M059J (cell line): ENCODE measurements at regions not wholly inside any gene's neighbourhood (a gene's known extent, or its start where the extent isn't known, plus 50 kb on each side); places are given as distances from the start of the nearest gene placed in this dataset.
A peak's percentile ranks its signal among the peaks of the same experiment; 100 is the strongest.

Experiments
- DNase-seq: peaks from one replicate; pipeline ENCODE4 v3.0.0-alpha.2; 2012; ENCODE audit warnings: low read depth

DNA sequence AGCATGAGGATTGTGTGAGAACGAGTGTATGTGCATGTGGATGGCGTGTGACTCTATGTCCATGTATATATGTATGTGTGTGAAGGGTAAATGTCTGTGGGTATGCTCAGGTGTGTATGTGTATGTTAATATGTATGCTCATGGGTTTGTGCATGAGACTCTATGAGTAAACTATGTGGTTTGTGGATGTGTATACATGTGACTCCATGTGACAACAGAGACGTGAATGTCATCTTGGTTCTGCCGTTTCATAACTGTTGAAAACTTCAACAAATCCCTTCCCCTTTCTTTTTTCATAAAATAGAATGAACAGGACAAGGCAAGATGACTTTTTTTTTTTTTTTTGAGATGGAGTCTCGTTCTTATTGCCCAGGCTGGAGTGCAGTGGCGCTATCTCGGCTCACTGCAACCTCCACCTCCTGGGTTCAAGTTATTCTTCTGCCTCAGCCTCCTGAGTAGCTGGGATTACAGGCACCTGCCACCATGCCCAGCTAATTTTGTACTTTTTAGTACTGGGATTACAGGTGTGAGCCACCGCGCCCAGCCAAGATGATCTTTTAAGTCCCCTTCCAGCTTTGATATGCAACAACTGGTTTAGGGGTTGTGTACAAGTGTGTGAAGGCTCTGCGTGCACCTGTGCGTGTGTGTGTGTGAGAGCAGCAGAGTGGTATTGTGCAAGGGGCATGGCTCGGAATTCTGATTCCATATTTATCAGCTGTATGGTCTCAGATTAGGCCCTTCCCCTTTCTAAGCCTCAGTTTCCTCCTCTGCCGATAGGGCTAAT, 106.3 kb downstream of the EBNA1BP2 start:
- DNase-seq: no peak

GRCh38 chr1:43065191-43065590, 106.5 kb upstream of the SLC2A1 start:
- DNase-seq: no peak

DNA sequence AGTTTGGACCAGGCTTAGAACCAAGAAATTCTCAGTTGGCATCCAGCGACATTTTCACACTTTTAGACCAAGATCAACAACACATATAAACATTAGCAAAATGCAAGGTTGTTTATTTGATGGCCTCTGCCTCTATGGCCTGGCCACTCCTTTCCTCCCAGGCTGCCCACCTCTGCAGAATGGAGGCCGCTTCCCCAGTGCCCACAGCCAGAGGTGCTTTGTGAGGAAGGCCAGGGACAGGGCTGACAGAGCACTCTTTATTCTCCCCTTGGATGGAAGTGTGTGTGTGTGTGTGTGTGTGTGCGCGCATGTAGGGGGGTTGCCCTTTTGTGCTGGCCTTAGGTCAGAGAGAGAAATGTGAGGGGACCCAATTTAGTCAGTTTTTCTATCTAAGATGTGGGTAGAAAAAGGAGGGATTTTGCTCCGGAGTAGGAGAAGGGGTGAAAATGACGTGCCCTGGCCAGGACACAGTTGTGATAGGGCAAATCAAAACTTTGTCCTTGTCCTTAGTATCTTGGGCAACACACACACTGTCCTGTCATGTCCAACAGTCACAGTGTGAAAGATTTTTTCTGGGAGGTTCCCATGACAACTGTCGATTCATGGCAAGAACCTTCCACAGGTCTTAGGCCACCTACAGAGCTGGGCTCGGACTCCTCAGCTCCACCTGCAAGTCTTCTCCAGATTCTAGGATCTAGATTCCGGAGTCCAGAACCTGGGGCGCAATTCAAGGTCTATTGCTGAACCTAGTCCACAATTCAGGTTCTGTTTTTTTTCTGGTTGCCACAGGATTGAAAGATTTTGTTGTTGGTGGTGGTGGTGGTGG, 104.9 kb upstream of the SLC2A1 start:
- no peak for DNase-seq

DNA sequence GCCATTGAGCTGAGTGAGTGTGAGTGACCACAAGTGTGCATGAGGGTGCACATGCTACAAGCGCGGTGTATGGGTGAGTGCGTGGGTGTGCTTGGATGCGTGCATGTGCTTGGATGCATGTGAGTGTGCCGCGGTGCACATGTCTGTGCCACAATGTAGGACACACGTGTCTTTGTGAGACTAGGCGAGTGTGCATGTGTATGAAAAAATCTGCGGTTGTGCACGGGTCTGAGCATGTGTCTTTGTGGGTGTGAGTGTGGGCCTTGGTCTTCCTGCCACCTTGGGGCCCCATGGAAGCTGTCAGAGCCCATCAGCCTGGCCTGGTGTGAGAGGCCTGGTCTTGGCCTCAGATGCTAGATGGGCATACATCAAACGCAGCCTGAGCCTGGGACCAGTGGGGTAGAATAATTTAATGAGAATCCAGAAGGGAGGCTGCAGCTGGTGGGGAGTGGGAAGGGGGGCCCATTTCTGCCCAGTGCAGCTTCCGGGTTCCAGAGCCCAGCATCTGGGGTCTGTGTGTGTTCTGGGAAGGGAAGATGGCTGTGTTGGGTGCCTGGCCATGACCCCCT, 103.9 kb upstream of the SLC2A1 start:
- DNase-seq: no peak

- no peak for DNase-seq
Measured at GRCh38 chr1:43061757-43062156, 103.1 kb upstream of the SLC2A1 start.

DNA sequence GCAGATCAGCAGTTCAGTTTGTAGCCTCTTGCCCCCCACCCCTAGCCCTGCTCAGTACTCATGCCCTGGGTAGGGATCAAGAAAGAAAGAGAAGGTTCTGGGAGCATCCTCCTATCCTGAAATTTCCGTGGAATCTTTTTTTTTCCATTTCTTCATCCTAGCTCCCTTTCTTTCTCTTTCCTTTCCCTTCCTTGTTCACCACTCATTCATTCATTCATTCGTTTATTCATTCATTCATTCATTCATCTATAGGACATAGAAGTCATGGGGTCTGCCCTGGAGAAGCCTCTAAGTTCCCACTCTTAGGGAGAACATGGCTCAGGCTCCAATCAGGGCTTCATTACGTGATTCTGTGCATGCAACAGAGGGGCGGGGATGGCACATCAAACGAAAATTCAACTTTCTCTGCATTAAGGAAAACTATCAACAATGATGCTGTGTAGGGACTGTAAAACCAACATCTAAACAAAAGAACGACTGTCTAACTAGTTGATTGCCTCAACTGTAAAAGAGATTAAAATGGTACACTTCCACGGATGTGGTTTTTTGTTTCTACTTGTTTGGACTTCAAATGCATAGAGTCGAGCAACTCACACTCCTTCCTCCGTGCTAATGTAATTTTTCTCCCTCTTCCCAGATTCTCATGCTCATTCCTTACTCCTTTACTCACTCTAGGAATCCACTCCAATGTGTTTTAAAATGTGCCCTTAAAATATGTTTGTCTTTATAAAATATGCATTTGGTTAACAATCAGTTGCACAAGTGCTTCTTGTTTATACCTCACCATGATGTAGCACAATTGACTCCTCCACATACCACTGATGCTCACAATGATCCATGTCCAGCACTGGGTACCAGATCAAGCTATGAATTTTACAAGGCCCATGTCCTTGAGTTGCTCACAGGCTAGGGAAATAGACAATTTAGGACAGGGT, 101.2 kb upstream of the SLC2A1 start:
- DNase-seq: no peak

- peak; percentile 39 for DNase-seq
Measured at GRCh38 chr1:43058545-43059360, 100.1 kb upstream of the SLC2A1 start.

DNA sequence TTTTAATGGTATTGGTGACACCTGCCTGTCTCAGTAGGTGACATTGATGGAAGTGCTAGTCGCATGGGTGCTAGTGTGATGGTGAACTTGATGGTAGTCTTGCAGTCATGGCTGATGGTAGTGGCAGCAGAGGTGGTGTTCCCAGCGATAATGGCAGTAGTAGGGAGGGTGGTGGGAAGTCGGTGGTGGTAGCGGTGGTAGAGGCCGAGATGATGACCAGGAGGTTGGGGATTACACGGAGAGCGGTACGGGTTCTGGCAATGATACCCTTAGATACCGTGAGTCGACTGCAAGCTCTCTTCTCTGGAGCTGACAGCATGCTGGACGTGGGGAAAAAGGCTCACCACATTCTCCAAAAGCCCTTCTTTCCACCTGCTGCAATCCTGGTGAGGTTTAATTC, 99.4 kb upstream of the SLC2A1 start:
- DNase-seq: no peak

DNA sequence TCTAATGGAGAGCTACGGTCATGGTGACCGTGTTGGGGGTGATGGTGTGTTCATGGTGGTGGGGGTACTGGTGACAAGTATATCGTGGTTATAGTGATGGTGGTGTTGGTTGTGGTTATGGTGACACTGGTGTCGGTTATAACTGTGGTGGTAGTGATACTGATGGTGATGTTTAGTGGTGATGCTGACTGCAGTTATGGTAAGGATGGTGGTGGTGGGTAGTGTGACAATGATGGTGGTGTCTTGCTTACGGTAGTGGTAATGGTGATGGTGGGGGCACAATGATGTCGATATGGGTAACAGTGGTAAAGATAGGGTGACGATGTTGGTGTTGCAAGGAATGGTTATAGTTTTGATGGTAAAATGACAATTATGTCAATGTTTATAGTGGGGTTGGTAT, 98.9 kb upstream of the SLC2A1 start:
- DNase-seq: no peak

GRCh38 chr1:43056981-43057391, 98.3 kb upstream of the SLC2A1 start:
- no peak for DNase-seq

DNA sequence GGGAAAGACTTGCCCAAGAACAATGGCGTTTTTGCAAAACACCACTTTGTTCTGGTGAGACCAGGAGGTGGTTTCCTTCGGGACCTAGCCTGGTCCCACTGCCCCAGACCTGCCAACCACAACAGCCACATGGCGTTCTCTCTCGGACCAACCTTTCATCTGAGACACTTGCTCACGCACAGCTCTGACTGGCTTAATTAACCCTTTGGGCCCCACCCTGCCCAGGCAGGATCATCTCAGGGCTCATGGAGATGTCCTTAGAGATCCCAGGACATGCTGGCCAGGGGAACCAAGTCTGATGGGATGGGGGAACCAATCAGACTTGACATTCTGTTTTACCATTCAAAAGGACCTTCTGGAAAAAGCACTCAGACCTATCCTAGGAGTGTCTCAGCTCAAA, 97.8 kb upstream of the SLC2A1 start:
- no peak for DNase-seq

- peak; percentile 17 for DNase-seq
Measured at GRCh38 chr1:43054961-43055360, 96.3 kb upstream of the SLC2A1 start.

- no peak for DNase-seq
Measured at GRCh38 chr1:43052786-43053439, 94.2 kb upstream of the SLC2A1 start.

GRCh38 chr1:43052322-43052721, 93.7 kb upstream of the SLC2A1 start:
- DNase-seq: no peak

DNA sequence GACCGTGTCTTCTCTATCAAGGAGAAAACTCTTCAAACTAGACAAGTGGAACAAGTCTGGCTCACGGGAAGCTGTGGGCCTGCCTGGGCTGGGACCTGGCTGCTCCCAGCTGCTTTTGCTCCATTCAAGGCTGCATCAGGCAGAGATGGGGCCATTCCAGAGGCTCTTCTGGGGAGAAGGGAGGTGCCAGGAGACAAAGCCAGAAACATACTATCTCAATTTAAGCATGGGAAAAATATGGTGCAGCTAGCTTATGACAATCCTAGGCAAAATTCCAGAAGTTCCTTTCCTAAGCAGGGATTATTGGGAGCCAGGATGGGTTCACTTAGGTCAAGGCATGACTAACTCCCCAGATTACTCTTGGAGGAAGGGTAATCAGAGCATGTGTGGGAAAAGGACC, 90.8 kb upstream of the SLC2A1 start:
- DNase-seq: no peak

GRCh38 chr1:43048601-43049011, 89.9 kb upstream of the SLC2A1 start:
- peak; percentile 23 for DNase-seq

DNA sequence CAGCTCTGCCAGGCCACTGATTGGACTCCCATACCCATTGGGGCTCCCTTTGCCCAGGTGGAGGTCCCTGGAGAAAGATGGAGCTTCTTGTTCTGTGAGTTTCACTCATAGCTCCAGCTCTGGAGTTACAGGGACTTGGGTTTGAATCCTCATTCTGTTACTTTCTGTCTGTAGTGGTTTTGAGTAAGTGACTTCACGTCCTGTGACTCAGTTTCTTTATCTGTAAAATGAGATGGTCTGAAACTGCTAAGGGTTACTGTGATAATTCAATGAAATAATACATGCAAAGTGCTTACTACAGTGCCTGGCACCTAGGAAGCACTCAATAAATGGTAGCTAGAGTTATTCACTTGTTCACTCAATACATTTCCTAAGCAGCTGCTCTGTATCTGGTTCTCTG, 88.5 kb upstream of the SLC2A1 start:
- DNase-seq: no peak

DNA sequence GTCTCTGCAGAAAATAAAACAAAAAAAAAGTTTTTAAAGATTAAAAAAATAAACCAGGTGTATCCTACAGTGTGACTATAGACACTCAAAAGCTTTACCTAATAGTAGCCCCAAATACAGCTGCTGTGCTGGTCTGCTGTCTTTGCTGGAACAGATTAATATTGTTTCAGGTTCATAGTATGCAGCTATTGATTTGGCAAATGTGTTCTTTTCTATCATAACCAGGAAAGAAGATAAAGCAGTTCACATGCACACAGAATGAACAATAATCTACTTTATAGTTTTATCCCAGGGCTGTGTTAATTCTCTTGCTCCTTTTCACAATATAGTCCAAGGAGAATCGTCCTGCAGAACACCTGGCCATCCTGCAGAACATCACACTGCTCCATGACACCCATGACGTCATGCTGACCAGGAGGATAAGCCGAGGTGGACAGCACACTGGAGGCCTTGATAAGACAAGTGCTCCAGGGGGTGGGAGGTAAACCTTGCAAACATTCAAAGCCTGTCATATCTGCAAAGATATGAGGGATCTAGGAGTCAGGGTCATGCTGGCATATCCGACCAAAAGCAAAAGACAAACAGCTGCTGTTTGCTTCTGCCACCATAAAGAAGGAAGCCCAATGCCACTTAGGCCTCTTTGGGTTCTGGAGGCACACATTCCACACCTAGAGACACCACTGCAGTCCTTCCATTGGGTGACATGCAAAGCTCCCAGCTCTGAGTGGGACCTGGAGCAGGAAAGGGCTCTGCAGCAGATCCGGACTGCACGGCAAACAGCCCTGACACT, 86.1 kb upstream of the SLC2A1 start:
- DNase-seq: no peak

GRCh38 chr1:43043695-43044094, 85.0 kb upstream of the SLC2A1 start:
- no peak for DNase-seq
